AML-193 (cell line): ENCODE measurements at regions not wholly inside any gene's neighbourhood (a gene's known extent, or its start where the extent isn't known, plus 50 kb on each side); places are given as distances from the start of the nearest gene placed in this dataset.
A peak's percentile ranks its signal among the peaks of the same experiment; 100 is the strongest.

Experiments used
- DNase-seq, 2 experiments: peaks; one replicate each; lab custom pipeline; 2025; lab: John Stamatoyannopoulos, UW

DNA sequence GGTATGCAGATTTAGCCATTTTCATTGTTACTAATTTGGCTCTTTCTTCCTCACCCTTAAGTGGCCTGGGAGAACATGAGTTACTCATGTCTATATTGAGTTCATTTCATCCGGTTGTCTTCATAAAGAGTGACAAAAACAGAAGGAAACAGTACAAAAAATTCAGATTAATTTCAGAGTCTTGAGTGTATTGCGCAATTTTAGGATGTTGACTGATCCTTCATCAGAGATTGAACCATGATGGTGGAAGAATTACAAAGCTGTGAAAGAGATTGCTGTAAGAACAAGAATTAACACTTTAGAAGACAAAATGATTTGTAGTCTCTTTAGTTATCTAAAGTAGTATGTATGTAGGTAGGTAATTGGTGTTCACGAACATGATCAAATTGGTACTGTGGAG lies 194.0 kb upstream of the PPP1R3A start:
- DNase-seq = no peak

DNA sequence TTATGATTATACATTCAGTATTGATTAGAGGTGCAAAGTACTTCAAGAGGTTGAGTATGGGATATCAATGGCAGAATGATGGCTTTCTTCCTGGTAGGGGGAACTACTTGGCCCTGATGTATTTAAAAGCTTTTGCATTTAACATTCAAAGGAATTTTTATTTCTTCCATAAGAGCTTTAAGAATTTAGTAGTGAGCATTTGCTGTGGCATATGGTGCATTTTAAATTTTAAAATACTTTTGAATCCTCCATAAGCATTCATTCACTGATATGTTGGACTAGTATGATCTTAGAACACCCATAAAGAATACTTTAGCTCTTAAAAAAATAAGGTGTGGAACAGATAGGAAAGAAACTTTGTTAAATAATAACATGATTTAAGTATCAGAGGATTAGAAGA lies 191.9 kb upstream of the PPP1R3A start:
- no peak for DNase-seq

DNA sequence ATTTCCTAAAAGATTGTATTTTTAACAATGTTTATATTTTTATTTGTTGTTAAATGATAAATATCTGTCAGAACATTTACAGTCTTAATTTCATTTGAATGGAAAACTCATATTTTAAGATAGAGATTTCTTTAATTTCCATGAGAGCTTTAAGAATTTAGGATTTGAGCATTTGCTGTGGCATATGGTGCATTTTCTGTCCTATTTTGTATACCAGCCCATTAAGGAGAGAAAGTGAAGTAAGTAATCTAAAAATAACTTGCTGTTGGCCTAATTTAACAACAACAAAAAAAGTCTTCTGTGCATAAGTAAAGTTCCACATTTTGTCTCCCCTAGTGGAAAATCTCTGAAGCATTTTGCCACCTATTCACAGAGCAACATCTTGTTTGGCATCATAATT lies 190.9 kb upstream of the PPP1R3A start:
- no peak for DNase-seq

DNA sequence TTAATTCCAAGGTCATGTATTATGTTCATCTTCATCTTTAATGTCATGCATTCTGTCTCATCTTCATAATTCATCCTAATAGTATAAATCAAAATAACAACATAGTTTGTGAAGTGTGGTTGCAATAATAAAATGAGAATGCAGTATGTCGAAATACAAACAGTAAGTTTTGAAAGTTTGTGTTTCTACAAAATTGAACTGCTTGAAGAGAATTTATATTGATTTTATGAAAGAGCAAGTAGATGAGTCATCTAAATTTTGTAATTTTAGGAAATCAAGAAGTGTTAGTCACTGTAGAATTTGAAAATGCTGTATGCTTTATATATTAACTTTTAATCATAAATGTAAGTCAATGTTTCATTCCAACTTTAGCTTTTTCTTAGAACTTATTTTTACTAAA lies 190.5 kb upstream of the PPP1R3A start:
- DNase-seq = peak in 1 of 2 experiments; percentile 1

DNA sequence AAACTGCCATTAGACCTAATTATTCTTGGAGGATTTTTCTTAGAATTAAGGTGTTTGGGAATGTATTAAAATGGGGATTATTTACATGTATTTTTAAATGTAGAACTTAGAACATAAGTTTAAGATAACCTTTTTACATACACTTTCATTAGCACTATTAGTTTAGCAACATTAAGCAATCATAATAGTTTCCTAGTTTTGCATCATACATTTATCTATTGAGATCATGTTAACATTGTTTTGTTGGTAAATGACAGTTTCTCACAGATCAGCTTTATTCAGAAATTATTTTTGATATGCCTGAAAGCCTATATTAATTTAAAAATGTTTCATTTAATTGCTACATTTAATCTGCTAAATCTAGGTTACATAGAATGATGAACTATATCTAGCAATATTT lies 189.7 kb upstream of the PPP1R3A start:
- no peak for DNase-seq

DNA sequence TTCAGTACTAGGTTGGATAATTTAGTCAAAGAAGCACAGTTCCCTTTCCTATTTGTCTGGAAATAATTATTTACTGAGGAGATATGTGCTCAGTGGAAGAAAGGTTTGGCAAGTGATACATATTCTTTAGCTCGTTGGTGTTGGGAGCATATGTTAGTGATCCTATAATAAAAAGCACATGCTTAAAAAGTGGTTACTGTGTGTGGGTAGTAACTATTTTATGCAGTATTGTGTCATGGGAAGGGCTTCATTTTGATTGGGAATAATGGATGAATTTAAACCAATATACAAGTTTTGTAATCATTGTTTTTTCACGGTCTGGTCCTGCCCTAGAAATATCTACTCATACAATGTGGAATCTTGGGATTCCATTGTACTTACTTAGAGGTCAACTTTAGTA lies 188.7 kb upstream of the PPP1R3A start:
- DNase-seq = no peak

DNA sequence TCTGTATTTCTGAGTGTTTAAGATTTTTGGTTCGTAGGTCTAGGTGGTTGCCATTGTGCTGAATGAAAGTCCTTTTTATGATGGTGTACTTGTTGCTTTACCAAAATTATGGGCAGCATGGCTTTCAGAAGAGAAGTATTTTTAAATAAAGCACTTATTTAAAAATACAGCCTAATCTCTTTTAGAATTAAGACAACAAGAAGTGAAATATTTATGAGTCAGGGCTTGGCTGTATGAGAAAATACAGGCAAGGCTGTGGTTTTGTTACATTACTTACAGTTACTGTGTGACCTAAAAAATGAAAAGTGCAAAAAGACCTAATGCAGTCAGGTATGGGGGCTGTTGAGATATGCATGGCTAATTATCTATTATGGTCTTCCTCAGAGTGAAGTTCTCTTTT lies 185.2 kb upstream of the PPP1R3A start:
- DNase-seq = no peak

DNA sequence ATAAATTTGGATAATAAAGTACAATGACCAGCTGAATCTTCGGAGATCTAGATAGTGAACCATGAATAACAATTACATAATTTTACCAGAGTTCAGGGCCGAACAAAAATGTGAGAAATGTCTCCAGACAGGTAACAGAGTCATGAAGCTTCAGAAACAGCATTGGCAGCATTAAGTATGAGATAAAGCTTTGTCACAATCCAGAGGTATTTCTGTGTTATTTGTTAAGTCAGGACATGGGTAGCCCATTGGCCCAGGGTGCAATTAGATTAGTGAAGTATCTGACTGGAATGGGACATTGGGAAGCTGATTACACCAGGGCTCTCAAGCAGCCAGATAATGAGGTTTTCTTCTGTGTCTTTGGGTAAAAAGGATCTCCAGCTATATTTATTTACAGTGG lies 184.2 kb upstream of the PPP1R3A start:
- no peak for DNase-seq

DNA sequence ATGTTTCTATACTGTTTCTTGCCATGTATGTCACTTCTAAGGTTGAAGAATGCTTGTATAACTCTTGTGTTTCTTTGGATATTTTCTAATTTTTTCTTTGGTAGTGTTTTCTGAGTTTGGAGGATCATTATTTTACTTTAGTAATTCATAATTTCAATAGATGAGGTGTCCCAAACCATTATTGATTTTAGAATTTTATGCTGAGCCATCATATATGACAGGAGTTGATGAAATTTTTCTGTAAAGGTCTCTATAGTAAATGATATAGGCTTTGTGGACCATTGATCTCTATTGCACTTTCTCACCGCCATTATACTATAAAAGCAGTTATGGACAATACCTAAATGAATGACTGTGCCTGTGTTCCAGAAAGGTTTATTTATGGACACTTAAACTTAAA lies 183.3 kb upstream of the PPP1R3A start:
- DNase-seq = no peak

DNA sequence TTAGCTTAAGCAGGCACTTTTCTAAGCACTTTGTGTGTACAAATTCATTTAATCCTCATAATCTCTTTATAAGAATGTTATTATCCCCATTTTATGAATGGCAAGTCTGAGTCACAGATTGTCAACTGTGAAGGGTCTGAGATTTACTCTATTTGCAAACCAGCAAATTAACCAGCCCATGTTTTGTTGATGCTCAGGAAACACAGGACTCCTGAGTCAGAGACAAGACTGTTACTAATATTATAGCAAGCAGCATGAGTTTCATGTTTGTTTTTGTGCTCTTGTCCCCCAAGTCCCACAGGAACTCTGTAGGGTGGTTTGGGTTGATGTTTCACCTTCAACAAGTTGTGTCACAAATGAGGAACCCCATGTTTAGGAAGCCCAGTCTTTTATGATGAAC lies 182.0 kb upstream of the PPP1R3A start:
- no peak for DNase-seq

DNA sequence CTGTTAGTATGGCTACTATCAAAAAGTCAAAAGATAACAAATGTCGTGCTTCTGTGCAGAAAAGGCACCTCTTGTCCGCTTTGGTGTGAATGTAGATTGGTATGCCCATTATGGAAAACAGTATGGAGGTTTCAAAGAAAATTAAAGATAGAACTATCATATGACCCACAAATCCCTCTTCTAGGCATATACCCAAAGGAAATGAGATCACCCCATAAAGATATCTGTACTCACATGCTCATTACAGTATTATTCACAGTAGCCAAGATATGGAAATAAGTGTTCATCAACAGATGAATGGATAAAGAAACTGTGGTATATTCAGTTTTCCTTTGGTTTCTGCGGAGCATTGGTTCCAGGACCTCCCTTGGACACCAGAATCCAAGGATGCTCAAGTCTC lies 180.5 kb upstream of the PPP1R3A start:
- DNase-seq = no peak

DNA sequence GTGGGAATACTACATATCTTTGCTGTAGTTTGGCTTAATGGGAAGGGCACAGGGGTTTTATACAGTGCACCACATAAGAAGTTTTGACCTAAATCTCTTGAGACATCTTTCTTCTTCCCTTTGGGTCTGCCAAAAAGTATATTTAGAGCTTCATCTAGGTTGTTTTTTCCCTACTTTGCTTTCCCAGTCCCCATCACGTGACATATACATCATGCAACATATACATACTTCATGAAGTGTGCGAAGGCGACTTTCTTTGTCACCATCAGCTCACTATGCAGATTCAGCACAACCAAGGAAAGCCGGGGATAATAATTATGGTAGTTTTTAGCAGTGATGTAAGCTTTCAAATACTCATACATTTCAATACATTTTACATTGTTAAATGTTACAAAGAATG lies 177.1 kb upstream of the PPP1R3A start:
- no peak for DNase-seq

DNA sequence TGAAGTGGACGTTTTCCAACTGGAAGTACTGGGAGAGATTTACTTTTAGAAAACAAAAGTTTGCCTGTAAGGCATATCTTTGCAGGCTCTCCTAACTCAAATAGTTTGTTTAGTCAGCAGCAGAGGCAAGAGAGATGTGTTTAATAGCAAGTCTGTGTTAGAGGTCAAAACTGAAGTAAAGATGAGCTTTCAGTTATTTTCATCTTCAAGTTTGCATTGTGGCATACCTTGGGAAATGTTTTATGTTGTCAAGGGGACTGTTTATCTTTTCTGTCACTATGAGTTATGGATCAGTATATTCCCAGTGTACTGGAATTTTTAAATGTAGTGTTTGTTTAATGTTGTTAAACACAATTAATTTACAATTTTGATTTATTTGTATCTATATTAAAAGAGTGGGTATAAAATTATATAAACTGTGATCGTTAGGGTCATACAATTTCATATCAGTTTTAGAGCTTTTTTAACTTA lies 169.7 kb upstream of the PPP1R3A start:
- DNase-seq = no peak

DNA sequence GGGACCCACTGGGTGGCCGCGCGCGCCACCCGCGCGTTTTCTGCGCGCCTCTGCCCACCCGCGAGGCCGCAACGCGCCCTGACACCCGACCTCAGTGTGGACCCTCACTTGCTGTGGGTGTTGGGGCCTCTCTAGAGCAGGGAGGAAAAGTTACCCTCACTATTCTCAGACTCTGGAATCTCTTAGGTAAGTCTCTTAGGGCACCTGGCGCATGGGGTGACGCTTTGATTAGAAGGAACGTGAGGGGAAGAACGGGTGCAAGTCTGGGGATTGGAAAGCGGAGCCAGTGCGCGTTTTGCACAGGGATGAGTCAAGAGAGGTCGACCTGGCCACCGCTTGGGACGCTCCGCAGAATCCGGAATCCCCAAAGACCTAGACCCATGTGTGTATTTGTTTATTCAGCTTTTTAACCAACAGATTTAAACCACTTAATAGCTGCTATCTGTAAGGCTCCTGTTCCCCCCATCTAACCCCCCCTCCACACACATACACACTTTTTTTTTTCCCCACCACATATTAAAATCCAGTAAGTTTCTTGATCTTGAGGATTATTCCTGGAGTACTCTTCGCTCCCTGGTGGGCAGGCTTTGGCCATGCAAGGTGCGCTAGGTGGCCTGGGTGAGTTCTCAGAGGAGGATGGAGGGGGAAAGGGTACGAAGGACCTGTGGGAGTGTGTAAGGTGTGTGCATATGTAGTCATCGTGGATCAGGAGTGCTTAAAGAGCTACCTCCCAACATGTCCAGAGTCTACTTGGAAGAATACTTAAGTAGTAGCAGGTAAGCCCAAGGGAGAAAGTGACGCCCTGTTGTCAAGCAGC lies 169.1 kb upstream of the PPP1R3A start:
- no peak for DNase-seq

DNA sequence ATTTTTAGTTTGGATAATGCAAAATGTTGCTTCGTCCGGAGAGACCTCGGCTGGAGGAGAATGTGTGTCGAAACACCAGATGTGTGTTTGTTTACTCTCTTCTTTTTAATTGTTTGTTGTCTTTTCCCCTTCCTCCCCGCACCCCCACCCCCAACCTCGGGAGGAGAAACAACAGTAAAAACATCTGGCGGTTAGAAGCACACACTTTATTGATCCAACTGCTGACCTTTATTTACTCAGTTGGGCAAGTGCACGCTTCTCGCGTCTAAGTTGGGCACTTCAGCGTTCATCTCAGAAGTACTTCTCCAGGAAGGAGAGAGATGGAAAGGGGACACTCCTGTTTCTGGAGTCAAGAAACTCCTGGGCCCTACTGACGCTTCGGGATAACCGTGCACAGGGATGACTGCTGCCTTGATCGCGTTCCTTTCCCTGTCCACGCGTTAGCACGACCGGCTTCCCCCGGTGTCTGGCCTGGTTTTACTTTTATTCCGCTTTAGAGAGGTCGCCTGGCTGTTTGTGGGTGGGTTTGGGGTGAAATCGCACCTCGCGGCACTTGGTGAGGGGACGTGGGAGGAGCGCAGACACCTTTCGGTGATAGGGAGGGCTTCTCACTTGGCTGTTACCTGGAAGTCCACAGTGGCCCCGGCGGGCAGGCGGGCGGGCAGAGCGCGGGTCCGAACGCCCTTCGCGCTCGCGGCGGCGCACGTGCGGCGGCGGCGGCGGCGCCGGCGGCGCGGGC lies 168.3 kb upstream of the PPP1R3A start:
- DNase-seq = no peak

DNA sequence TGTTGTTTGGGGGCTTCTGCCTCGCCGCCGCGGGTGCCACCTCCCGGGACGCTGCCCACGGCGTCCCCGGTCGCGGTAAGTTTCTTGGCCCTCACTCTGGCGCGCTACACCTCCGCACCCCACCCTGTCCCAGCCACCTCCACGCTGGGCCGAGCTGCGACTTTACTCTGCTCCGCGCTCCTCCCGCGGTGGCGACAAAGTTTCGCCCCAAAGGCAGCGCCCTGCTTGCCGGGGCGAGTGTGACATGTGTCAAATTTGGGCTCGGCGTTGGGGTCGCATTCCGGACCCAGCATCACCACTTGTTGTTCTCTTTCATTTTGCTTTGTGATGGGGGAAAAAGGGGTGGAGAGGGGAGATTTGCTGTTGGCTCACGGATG lies 167.7 kb upstream of the PPP1R3A start:
- DNase-seq = no peak

DNA sequence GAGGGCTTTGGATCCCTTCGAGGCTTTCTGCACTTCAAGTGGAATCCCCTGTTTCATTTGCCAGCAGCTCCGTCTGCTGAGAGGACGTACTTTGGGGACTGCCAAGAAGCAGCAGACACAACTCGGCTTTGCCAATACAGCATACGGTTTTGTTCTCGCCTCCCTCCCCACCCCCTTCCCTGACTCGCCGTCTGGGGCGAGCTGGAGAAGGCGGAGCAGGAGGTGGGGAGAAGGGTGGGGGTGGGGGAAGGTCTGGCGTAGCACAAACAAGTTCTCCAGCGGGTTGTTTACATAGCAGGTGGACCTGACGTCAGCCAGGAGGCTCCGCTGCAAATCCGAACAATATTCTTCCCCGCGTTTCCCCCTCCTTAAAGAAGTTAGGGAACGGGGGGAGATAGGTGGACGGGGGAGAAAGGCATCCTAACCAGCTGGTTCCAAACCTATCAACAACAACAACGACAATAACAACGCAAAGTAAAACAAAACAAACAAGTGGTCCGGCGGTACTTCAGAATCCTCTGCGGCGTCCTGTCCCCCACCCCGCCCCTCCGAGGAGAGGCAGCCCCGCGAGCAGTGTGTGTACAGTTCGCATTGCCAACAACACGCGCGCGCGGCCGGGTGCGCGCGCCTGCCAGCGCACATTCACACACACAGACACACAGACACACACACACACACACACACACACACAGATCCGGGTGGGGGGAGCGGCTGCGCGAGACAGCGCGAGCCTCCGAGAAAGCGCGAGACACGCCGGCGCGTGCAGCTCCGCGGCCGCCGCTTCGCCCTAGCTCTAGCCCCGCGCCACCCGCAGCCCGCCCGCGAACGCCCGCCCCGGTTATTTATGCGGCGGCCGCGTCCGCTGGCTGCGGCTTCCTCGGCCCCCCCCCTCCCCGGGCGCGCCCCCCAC lies 167.0 kb upstream of the PPP1R3A start:
- no peak for DNase-seq

DNA sequence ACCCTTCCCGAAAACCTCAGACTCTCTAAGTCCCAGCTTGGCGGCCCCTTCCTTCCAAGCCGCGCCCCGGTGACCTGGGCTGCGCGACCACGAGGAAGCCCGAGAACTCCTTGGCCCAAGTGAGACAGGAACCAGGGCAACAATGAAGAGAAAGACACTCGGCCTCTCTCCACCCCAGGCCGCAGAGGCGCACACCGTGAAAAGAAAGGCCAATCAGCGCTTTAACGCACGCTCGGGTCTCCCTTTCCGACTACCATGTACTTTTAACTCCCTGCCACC lies 166.4 kb upstream of the PPP1R3A start:
- no peak for DNase-seq

DNA sequence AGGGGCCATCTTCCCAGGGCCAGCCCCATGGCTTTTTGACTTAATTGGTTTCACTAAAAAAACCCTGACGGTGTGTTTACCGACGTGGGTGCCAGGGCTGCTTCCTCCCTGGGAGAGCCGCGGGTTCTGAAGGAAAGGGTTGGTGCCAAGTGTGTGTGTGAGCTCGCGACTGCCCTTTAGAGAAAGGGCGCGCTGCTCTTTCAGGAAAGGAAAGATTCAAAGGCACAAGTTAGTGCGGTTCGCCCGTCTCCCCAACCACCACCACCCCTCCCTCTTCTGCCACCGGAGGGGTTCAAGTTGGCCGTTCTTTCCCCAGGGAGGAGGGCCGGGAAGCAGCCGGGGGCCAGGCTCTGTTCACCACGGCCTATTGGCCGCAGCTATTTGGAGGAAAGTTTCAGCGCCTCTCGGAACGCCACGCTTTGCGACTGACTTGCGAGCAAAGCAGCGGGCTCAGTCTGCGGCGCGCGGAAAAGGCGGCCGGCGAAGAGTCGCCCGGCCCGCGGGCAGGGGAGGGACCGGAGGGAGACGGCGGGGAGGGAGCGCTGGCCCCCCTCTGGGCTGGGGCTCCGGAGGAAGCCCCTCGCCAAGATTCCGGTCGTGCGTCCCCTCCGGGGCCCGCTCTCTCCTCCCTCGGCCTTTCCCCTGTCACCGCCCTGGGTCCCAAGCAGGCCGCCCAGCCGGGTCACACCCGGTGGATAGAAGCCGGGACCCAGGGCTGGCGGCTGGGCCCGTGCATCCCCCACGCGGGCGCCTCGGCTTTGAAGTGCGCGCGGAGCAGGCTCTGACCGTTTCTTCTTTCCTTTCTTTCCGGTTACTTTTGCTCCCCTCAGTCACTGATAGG lies 165.9 kb upstream of the PPP1R3A start:
- no peak for DNase-seq

DNA sequence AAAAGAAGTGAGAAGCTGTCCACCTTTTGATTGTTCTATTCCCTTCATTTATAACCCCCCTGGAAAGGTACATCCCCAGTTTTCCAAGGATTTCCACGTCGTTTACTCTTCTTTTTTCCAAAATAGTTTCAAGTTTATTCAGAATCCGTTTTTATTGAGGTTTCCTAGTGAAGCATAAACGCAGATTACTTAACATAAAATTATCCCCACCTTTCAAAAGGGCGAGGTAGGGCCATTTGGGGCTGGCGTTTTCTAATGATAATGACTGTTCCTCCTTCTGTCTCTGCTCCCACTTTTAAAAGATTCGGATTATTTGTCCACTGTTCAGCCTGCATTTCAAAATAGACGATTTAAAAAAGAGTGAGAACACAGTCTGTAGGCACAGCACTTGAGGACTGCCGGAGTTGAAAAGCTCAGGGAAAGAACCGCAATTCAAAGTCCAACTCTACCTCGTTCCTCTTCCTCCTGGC lies 165.2 kb upstream of the PPP1R3A start:
- no peak for DNase-seq

DNA sequence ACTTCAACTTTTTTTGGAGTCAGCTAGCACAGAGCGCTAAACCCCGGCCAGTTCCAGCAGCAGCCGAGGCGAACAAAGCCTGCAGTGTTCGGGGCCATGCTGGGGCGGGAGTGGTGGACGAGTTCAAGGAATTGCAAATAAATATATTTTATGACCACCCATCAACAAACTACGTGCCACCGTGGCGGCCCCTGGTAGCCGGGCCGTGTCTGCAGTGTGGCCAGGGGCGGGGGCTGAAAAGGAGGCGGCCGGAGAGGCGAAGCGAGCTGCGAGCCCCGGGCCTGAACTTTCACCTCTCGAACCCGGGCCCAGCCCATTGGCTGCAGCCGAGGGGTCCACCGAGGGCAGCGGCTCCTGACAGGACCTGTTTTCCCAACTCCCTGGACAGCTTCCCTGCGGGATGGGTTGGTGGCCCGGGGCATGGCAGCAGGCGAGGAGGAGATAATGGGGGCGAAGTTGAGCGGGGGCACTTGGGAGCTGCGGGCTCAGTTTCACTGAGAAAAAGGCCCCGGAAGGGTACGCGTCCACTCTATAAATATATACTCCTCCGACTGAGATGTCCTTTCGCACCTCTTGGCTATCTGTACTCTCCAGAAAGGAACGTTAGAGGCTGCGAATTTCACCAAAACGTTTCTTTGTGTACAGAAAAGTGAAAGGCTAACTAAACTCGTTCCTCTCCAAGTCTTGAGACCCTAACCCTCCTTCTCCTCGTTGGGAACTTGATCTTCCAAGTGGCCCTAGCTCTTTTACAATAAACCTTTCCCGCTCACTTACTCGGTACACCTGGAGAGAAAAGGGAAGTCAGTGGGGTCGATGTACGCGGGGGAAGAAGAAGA lies 164.6 kb upstream of the PPP1R3A start:
- DNase-seq = no peak
